ENCODE measurements at regions not wholly inside any gene's neighbourhood (a gene's known extent, or its start where the extent isn't known, plus 50 kb on each side); places are given as distances from the start of the nearest gene placed in this dataset.

DNA sequence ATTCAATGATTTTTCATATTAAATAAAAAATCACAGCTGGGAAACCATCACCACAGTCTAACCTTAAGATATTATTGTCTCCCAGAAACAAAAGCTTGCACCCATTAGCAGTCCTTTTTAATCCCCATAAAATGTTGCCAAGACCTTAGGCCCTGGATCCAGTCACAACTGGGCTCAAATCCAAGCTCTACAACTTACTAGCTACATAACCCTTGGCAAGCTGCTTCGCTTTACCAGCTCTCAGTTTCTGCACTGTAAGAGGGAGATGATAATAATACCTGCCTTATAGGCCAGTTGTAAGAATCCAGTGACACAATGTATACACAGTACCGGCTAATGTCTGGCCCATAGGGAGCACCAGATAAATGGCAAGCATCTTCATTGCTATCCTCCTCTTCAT is 400.9 kb upstream of the FGF13 start:
- TF ChIP-seq CTCF (IDR thresholded peaks at IDR 0.05; ENCODE audit: insufficient read depth, low read length): no peak
- TF ChIP-seq POLR2AphosphoS5 (IDR thresholded peaks at IDR 0.05; ENCODE audit: low read depth): no peak
- TF ChIP-seq, protein P1, sequence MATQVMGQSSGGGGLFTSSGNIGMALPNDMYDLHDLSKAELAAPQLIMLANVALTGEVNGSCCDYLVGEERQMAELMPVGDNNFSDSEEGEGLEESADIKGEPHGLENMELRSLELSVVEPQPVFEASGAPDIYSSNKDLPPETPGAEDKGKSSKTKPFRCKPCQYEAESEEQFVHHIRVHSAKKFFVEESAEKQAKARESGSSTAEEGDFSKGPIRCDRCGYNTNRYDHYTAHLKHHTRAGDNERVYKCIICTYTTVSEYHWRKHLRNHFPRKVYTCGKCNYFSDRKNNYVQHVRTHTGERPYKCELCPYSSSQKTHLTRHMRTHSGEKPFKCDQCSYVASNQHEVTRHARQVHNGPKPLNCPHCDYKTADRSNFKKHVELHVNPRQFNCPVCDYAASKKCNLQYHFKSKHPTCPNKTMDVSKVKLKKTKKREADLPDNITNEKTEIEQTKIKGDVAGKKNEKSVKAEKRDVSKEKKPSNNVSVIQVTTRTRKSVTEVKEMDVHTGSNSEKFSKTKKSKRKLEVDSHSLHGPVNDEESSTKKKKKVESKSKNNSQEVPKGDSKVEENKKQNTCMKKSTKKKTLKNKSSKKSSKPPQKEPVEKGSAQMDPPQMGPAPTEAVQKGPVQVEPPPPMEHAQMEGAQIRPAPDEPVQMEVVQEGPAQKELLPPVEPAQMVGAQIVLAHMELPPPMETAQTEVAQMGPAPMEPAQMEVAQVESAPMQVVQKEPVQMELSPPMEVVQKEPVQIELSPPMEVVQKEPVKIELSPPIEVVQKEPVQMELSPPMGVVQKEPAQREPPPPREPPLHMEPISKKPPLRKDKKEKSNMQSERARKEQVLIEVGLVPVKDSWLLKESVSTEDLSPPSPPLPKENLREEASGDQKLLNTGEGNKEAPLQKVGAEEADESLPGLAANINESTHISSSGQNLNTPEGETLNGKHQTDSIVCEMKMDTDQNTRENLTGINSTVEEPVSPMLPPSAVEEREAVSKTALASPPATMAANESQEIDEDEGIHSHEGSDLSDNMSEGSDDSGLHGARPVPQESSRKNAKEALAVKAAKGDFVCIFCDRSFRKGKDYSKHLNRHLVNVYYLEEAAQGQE (IDR thresholded peaks at IDR 0.05; ENCODE audit: insufficient replicate concordance, low read depth): no peak
- TF ChIP-seq GABPA (IDR thresholded peaks at IDR 0.05; ENCODE audit: low read depth): no peak
- TF ChIP-seq SPI1 (IDR thresholded peaks at IDR 0.05; ENCODE audit: borderline replicate concordance, low read depth): no peak

Measured in HL-60 (cell line).